T47D (cell line): ENCODE measurements at regions not wholly inside any gene's neighbourhood (a gene's known extent, or its start where the extent isn't known, plus 50 kb on each side); places are given as distances from the start of the nearest gene placed in this dataset.
"Not testable (repeated sequence)": the region's sequence is repeated elsewhere in the genome, so short reads cannot be mapped to it uniquely, and the experiment has no call there.

ENCODE experiments used
- DNase-seq, 2 experiments: peaks; one replicate each; pipeline versions ENCODE4 v3.0.0 to v3.0.0-alpha.2; 2011 to 2012; ENCODE audit warnings: low read depth in 1 of 2, low spot score in 1 of 2
- JUND ChIP-seq: IDR thresholded peaks from 2 replicates; pipeline ENCODE4 v1.6.1; 2012; ENCODE audit warnings: low read depth
- in situ Hi-C: cut with HindIII; loops from 2 replicates; pipeline ENCODE4 v1.10.0; 2016; ENCODE audit warnings: low sequenced_read_pairs, low pct_unique_long_range_greater_than_20kb

- in situ Hi-C loops = no loop called here
- no peak for TF ChIP-seq JUND
- no peak for DNase-seq
Measured at GRCh38 chr20:48360342-48360975, 467.3 kb downstream of the PREX1 start.

GRCh38 chr20:48359692-48360341, 468.0 kb downstream of the PREX1 start:
- no peak for DNase-seq
- no peak for TF ChIP-seq JUND
- in situ Hi-C loops = no loop called here

- in situ Hi-C loops, DNase-seq: not testable (repeated sequence)
Measured at GRCh38 chr20:48359055-48359390, 468.8 kb downstream of the PREX1 start.

GRCh38 chr20:48358176-48359054, 469.4 kb downstream of the PREX1 start:
- peak in 1 of 2 experiments; percentile 20 for DNase-seq
- in situ Hi-C loops = no loop called here
- no peak for TF ChIP-seq JUND

- TF ChIP-seq JUND = no peak
- in situ Hi-C loops = no loop called here
- DNase-seq = no peak
Measured at GRCh38 chr20:48357714-48358113, 470.1 kb downstream of the PREX1 start.

- in situ Hi-C loops = no loop called here
- no peak for TF ChIP-seq JUND
- DNase-seq = no peak
Measured at GRCh38 chr20:48354903-48355302, 472.9 kb downstream of the PREX1 start.

- TF ChIP-seq JUND = no peak
- in situ Hi-C loops = no loop called here
- DNase-seq = no peak
Measured at GRCh38 chr20:48354320-48354876, 473.4 kb downstream of the PREX1 start.

- in situ Hi-C loops = no loop called here
- no peak for DNase-seq
Measured at GRCh38 chr20:48352628-48353027, 475.2 kb downstream of the PREX1 start.

GRCh38 chr20:48352042-48352441, 475.8 kb downstream of the PREX1 start:
- DNase-seq = no peak
- in situ Hi-C loops = no loop called here
- no peak for TF ChIP-seq JUND

More at GRCh38 chr20:48352628-48353027, 475.2 kb downstream of the PREX1 start:
- TF ChIP-seq JUND = no peak

- TF ChIP-seq JUND = no peak
- in situ Hi-C loops = no loop called here
- DNase-seq = no peak
Measured at GRCh38 chr20:48350313-48350988, 477.3 kb downstream of the PREX1 start.

GRCh38 chr20:48349656-48350055, 478.1 kb downstream of the PREX1 start:
- DNase-seq = no peak
- TF ChIP-seq JUND = no peak
- in situ Hi-C loops = no loop called here

GRCh38 chr20:48348022-48348421, 479.8 kb downstream of the PREX1 start:
- in situ Hi-C loops = no loop called here
- TF ChIP-seq JUND = no peak
- no peak for DNase-seq
